ENCODE measurements at regions not wholly inside any gene's neighbourhood (a gene's known extent, or its start where the extent isn't known, plus 50 kb on each side); places are given as distances from the start of the nearest gene placed in this dataset.

GRCh38 chr11:133705074-133705648 lies 140.2 kb downstream of the SPATA19 start:
- Histone ChIP-seq H3K4me3 (ENCODE audit: low read length in 3 of 3) (no peak overlapping the region), H3K9me3 (ENCODE audit: control insufficient read depth in 2 of 3, insufficient read depth in 1 of 3, low read length in 3 of 3) (no peaks in the 10 kb centered on the region), H3K4me1 (ENCODE audit: control insufficient read depth in 2 of 3, insufficient read depth in 2 of 3, low read depth in 1 of 3, low read length in 3 of 3) (no peaks in the 10 kb centered on the region), H3K9ac (ENCODE audit: low read length in 3 of 3) (no peak overlapping the region), H3K36me3 (ENCODE audit: control insufficient read depth in 2 of 3, insufficient read depth in 3 of 3, low read length in 3 of 3) (no peaks in the 10 kb centered on the region), H3K27me3 (ENCODE audit: control insufficient read depth, insufficient read depth, low read length) (no peaks in the 10 kb centered on the region), H3K27ac (ENCODE audit: low read depth in 2 of 2, low read length in 2 of 2) (no peak overlapping the region)
- intact Hi-C loops (cut with DNase I), result no loop called here
- no peak for TF ChIP-seq CTCF (IDR thresholded peaks at IDR 0.05; ENCODE audit: borderline replicate concordance, extremely low read depth, insufficient read depth)
- FAIRE-seq (no peak), DNase-seq (peak in 2 of 5 donors; percentile 21 to 35)

- DNase-seq, result no peak
- H3K4me3 ChIP-seq (ENCODE audit: low read length in 3 of 3), result no peak overlapping the region
- no peaks in the 10 kb centered on the region for H3K27me3 ChIP-seq (ENCODE audit: control insufficient read depth, insufficient read depth, low read length)
- H3K36me3 ChIP-seq (ENCODE audit: control insufficient read depth in 2 of 3, insufficient read depth in 3 of 3, low read length in 3 of 3), result no peaks in the 10 kb centered on the region
- no peak overlapping the region for H3K9ac ChIP-seq (ENCODE audit: low read length in 3 of 3)
- peaks cover 0 to 3% (median 0%) of the 10 kb centered on the region in 3 donors for H3K9me3 ChIP-seq (ENCODE audit: control insufficient read depth in 2 of 3, insufficient read depth in 1 of 3, low read length in 3 of 3)
- intact Hi-C loops (cut with DNase I), result no loop called here
- FAIRE-seq, result no peak
- H3K27ac ChIP-seq (ENCODE audit: low read depth in 2 of 2, low read length in 2 of 2), result no peak overlapping the region
- TF ChIP-seq CTCF (IDR thresholded peaks at IDR 0.05; ENCODE audit: borderline replicate concordance, extremely low read depth, insufficient read depth), result no peak
- no peaks in the 10 kb centered on the region for H3K4me1 ChIP-seq (ENCODE audit: control insufficient read depth in 2 of 3, insufficient read depth in 2 of 3, low read depth in 1 of 3, low read length in 3 of 3)
These were observed 146.2 kb downstream of the SPATA19 start for GRCh38 chr11:133699071-133699470.

DNA sequence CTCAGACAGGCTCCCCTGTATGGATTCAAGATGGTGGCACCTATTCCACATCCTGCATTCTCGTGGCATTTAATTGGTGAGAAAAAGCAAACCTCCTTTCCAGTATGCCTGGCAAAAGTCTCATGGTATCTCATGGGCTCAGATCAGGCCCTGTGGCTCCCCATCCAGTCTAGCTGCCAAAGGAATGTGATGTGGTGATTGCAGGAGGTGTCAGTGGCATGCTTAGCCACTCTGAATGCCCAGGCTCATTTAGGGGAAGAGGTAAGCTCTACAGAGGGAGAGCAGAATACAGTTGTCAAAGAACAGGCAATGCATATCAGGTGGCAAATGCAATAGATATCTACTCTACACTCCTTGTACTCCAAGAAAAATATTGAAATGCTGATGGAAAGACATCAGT lies 146.7 kb downstream of the SPATA19 start:
- Histone ChIP-seq H3K9ac (ENCODE audit: low read length in 3 of 3) (no peak overlapping the region), H3K36me3 (ENCODE audit: control insufficient read depth in 2 of 3, insufficient read depth in 3 of 3, low read length in 3 of 3) (no peaks in the 10 kb centered on the region), H3K27me3 (ENCODE audit: control insufficient read depth, insufficient read depth, low read length) (no peaks in the 10 kb centered on the region), H3K9me3 (ENCODE audit: control insufficient read depth in 2 of 3, insufficient read depth in 1 of 3, low read length in 3 of 3) (peaks cover 0 to 3% (median 0%) of the 10 kb centered on the region in 3 donors), H3K4me1 (ENCODE audit: control insufficient read depth in 2 of 3, insufficient read depth in 2 of 3, low read depth in 1 of 3, low read length in 3 of 3) (no peaks in the 10 kb centered on the region), H3K4me3 (ENCODE audit: low read length in 3 of 3) (no peak overlapping the region), H3K27ac (ENCODE audit: low read depth in 2 of 2, low read length in 2 of 2) (no peak overlapping the region)
- FAIRE-seq, result no peak
- no peak for TF ChIP-seq CTCF (IDR thresholded peaks at IDR 0.05; ENCODE audit: borderline replicate concordance, extremely low read depth, insufficient read depth)
- DNase-seq, result no peak
- intact Hi-C loops (cut with DNase I), result no loop called here
